ENCODE measurements at regions not wholly inside any gene's neighbourhood (a gene's known extent, or its start where the extent isn't known, plus 50 kb on each side); places are given as distances from the start of the nearest gene placed in this dataset.

DNA sequence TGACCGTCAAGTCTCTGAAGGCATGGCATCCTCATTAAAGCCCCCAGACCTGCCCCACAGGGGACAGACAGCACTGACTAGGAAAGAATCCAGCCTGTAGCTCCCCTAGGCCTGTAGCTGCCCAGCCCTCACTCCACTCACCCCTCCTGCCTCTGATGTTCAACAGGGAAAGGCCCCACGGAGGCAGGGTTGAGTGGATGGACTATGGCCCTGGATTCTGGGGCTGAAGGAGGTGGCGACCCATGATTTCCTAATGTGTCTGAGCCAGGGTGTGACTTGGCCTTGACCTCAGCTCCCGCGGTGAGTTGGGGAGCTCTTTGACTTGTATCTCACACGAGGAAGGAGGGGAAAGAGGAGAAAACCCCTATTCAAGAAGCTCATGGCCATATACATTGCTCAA, 238.5 kb upstream of the CSF3R start:
- no peak for DNase-seq (ENCODE audit: low read depth)

- no peak for DNase-seq (ENCODE audit: low read depth)
Observed at GRCh38 chr1:36717431-36717830, 234.7 kb upstream of the CSF3R start.

- DNase-seq (ENCODE audit: low read depth), result no peak
Observed at GRCh38 chr1:36715797-36716196, 233.1 kb upstream of the CSF3R start.

GRCh38 chr1:36714301-36714700, 231.6 kb upstream of the CSF3R start:
- no peak for DNase-seq (ENCODE audit: low read depth)

DNA sequence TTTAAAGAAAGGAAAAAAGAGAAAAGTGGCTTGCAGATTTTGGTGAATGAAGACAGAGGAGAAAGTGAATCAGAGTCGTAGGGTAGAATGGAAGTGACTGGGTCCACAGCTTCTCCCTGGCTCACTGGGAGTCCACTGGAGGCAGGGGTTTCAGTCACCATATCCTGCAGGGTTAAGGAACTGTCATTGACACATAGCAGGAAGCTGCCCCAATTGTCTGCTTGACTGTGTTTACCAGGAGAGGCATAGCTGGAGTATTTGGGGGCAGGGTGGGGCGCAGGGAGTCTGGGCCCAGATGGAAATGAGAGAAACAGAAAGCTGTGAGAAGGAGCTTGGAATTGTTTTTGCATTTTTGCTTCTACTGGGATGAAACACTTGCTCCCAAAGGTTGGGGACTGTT, 228.8 kb upstream of the CSF3R start:
- DNase-seq (ENCODE audit: low read depth), result no peak

GRCh38 chr1:36710951-36711350, 228.2 kb upstream of the CSF3R start:
- DNase-seq (ENCODE audit: low read depth), result no peak

GRCh38 chr1:36709869-36710481, 227.3 kb upstream of the CSF3R start:
- no peak for DNase-seq (ENCODE audit: low read depth)

- no peak for DNase-seq (ENCODE audit: low read depth)
Observed at GRCh38 chr1:36708587-36708986, 225.9 kb upstream of the CSF3R start.

- DNase-seq (ENCODE audit: low read depth), result no peak
Observed at GRCh38 chr1:36707221-36707620, 224.5 kb upstream of the CSF3R start.

GRCh38 chr1:36706416-36706815, 223.7 kb upstream of the CSF3R start:
- no peak for DNase-seq (ENCODE audit: low read depth)

GRCh38 chr1:36705629-36706028, 222.9 kb upstream of the CSF3R start:
- DNase-seq (ENCODE audit: low read depth), result no peak

DNA sequence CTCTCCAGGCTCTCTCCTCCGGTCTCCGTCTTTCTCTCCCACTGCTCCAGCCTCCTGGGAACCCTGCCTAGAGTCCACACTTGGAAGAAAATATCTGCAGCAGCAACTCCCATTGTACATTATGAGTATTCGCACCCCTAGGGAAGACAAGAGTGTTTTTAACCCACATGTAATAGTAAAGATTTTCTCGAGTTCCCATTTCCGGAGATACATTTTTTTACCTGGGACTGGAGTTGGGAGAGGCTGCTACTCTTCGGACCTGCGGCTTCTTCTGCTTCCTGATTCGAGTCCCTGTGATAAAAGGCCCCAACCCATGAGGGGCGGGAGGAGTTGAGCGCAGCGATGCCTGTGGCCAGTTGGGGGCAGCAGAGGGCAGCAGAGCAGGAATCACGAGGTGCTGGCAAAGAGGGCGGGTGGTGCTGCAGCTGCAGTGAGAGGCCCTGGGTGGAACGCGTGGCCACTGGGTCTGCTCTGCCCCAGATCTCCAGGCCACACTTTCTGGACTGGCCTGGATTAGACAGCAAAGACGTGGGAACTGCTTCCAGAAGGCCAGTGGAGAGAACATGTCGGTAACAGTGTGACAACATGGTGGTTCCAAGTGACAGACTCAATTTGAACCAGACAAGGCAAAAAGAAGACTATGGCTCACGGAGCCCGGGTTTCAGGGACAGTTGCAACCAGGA, 221.0 kb upstream of the CSF3R start:
- DNase-seq (ENCODE audit: low read depth), result peak; percentile 55

GRCh38 chr1:36702963-36703362, 220.2 kb upstream of the CSF3R start:
- no peak for DNase-seq (ENCODE audit: low read depth)

GRCh38 chr1:36699113-36699911, 216.6 kb upstream of the CSF3R start:
- DNase-seq (ENCODE audit: low read depth), result no peak

- no peak for DNase-seq (ENCODE audit: low read depth)
Observed at GRCh38 chr1:36697836-36698605, 215.3 kb upstream of the CSF3R start.

GRCh38 chr1:36696261-36696940, 213.7 kb upstream of the CSF3R start:
- no peak for DNase-seq (ENCODE audit: low read depth)

DNA sequence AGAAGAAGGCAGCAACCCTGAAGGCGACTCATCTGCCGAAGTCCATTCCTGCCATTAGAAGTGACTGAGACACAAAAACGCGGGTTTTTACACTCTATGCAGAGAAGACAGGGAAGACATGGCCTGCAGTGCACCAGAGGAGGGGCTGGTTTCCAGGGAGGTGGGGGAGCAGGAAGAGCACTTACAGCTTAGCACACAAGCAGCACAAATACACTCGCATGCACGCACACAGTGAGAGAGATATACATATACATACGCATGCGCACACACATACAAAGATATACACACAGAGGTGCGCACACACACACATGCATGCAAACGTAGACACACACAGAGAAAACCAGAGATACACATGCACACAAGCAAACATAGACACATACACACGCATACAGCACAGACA, 210.9 kb upstream of the CSF3R start:
- no peak for DNase-seq (ENCODE audit: low read depth)

DNA sequence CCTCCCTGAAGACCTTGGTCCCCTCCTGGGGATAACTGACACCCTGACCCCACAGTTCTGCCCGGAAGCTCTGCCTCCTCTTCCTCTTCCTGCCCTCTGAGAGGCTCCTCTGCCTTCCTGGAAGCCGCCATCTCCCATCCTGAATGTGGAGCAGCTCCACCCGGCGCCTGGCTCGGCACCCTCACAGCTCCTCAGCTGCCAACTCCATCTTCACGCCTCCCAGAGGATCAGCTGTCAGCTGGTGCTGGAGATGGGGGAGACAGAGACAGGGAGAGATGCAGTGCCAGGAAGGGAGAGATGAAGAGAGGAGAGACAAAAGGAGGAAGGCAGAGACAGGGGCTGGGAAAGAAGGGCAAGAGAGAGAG, 210.4 kb upstream of the CSF3R start:
- no peak for DNase-seq (ENCODE audit: low read depth)

- no peak for DNase-seq (ENCODE audit: low read depth)
Observed at GRCh38 chr1:36692465-36693160, 209.9 kb upstream of the CSF3R start.

- no peak for DNase-seq (ENCODE audit: low read depth)
Observed at GRCh38 chr1:36691374-36691773, 208.7 kb upstream of the CSF3R start.

DNA sequence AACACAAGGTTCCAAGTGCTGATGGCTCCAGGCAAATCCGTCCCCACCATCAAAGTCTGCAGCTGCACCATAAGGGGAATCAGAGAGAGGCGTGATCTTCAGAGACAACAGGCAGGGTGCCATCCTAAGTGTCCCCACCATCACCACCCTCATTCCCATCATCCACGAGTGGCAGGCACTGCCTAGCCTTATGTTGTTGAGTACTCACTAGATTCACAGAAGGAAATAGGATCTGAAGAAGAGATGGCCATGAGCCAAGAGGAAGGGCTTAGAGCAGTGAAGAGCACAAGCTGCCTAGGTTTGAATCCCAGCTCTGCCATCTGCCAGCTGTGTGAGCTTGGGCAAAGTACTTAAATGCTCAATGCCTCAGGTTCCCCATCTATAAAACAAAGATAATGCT, 207.3 kb upstream of the CSF3R start:
- no peak for DNase-seq (ENCODE audit: low read depth)

Data from myocyte (in vitro differentiated cells).